K562 (cell line): ENCODE measurements at regions not wholly inside any gene's neighbourhood (a gene's known extent, or its start where the extent isn't known, plus 50 kb on each side); places are given as distances from the start of the nearest gene placed in this dataset.

Experiments
- ASH1L ChIP-seq: fragments of 450-650 bp; IDR thresholded peaks from 2 replicates; pipeline ENCODE4 v1.6.1; 2018; ENCODE audit warnings: borderline replicate concordance, mild to moderate bottlenecking, low read depth; ENCODE audit not compliant: partially characterized antibody
- ATF7 ChIP-seq: fragments of 450-650 bp; IDR thresholded peaks from 2 replicates; pipeline ENCODE4 v1.7.1; 2014; ENCODE audit warnings: mild to moderate bottlenecking, moderate library complexity
- BHLHE40 ChIP-seq: IDR thresholded peaks from 2 replicates; pipeline ENCODE4 v1.6.1; 2011; ENCODE audit warnings: low read length, improper control_type of control experiment
- BRD4 ChIP-seq: fragments of 200-600 bp; sonication (generic); IDR thresholded peaks from 2 replicates; pipeline ENCODE4 v1.6.1; 2017; ENCODE audit warnings: inconsistent platforms
- CBFA2T2 ChIP-seq: fragments of 450-650 bp; conservative IDR thresholded peaks from 2 replicates; pipeline ENCODE4 v1.6.1; 2017; ENCODE audit warnings: mild to moderate bottlenecking
- CHAMP1 ChIP-seq: fragments of 450-650 bp; IDR thresholded peaks from 2 replicates; pipeline ENCODE4 v1.6.1; 2016; ENCODE audit warnings: mild to moderate bottlenecking
- DACH1 ChIP-seq: fragments of 450-650 bp; IDR thresholded peaks from 2 replicates; pipeline ENCODE4 v1.6.1; 2018; ENCODE audit not compliant: partially characterized antibody
- ELF2 ChIP-seq: fragments of 250-450 bp; sonication (Bioruptor Pico); IDR thresholded peaks from 2 replicates; pipeline ENCODE4 v1.5.0; 2021; ENCODE audit warnings: mild to moderate bottlenecking
- FOXM1 ChIP-seq, 2 experiments: fragments of 450-650 bp in 1 of 2; sonication (generic) in 1 of 2; formaldehyde crosslinking in 1 of 2; IDR thresholded peaks; 2 replicates each; pipeline versions ENCODE4 v1.6.1 to v1.9.0; 2017 to 2022; ENCODE audit warnings: low read depth in 2 of 2, mild to moderate bottlenecking in 2 of 2, missing genetic modification reagents in 1 of 2, moderate library complexity in 1 of 2
- JUN ChIP-seq, 2 experiments: sonication (generic) in 1 of 2; formaldehyde crosslinking in 1 of 2; IDR thresholded peaks; 2 replicates each; pipeline versions ENCODE4 v1.6.1 to v1.8.0; 2012 to 2022; ENCODE audit warnings: borderline replicate concordance in 2 of 2, mild to moderate bottlenecking in 2 of 2, improper control_type of control experiment in 1 of 2, low read depth in 1 of 2, low read length in 1 of 2, missing genetic modification reagents in 1 of 2
- KDM2B ChIP-seq: fragments of 250-450 bp; sonication (Bioruptor Pico); IDR thresholded peaks from 2 replicates; pipeline ENCODE4 v1.8.0; 2021; ENCODE audit warnings: mild to moderate bottlenecking, moderate library complexity
- MEF2D ChIP-seq: conservative IDR thresholded peaks from 2 replicates; pipeline ENCODE4 v1.6.1; 2016; ENCODE audit warnings: low read depth, missing genetic modification characterization, missing compliant biosample characterization
- MTA2 ChIP-seq: fragments of 450-650 bp; IDR thresholded peaks from 2 replicates; pipeline ENCODE4 v1.6.1; 2016; ENCODE audit warnings: low read depth
- MTF1 ChIP-seq: fragments of 250-450 bp; sonication (Bioruptor Pico); IDR thresholded peaks from 2 replicates; pipeline ENCODE4 v1.9.0; 2021; ENCODE audit warnings: moderate library complexity, mild to moderate bottlenecking, inconsistent platforms, borderline replicate concordance
- MYNN ChIP-seq, 2 experiments: sonication (generic); formaldehyde crosslinking in 1 of 2; IDR thresholded peaks; 2 replicates each; pipeline versions ENCODE4 v1.5.0 to v1.6.1; 2016 to 2020; ENCODE audit warnings: antibody characterized with exemption in 1 of 2, missing genetic modification reagents in 1 of 2
- NR2C1 ChIP-seq, 2 experiments: fragments of 450-650 bp; IDR thresholded peaks; 2 replicates each; pipeline ENCODE4 v1.6.1; 2017; ENCODE audit warnings: mild to moderate bottlenecking in 2 of 2, antibody characterized with exemption in 1 of 2, inconsistent platforms in 1 of 2, missing compliant biosample characterization in 1 of 2, missing genetic modification characterization in 1 of 2
- RFX1 ChIP-seq: fragments of 450-650 bp; IDR thresholded peaks from 2 replicates; pipeline ENCODE4 v1.6.1; 2016; ENCODE audit warnings: mild to moderate bottlenecking, moderate library complexity
- SRSF7 ChIP-seq: fragments of 200-400 bp; formaldehyde crosslinking; optimal IDR thresholded peaks from 2 replicates; pipeline ENCODE3; 2017; ENCODE audit warnings: mild to moderate bottlenecking, low read depth, low read length
- TCF7 ChIP-seq: sonication (generic); IDR thresholded peaks from 2 replicates; pipeline ENCODE4 v1.6.1; 2016; ENCODE audit warnings: antibody characterized with exemption, borderline replicate concordance
- ZC3H8 ChIP-seq: fragments of 450-650 bp; IDR thresholded peaks from 2 replicates; pipeline ENCODE4 v1.6.1; 2017
- ZNF146 ChIP-seq: IDR thresholded peaks from one replicate; pipeline ENCODE4 v1.6.1; 2018; ENCODE audit warnings: missing compliant biosample characterization; ENCODE audit not compliant: unreplicated experiment
- ZNF324 ChIP-seq: fragments of 250-450 bp; sonication (Bioruptor Pico); IDR thresholded peaks from 2 replicates; pipeline ENCODE4 v1.4.0; 2020; ENCODE audit warnings: mild to moderate bottlenecking
- ZNF347 ChIP-seq: fragments of 450-650 bp; formaldehyde crosslinking; IDR thresholded peaks from 2 replicates; pipeline ENCODE4 v1.4.0; 2020; ENCODE audit warnings: low read depth, mild to moderate bottlenecking, moderate library complexity
- ZNF644 ChIP-seq: fragments of 200-800 bp; sonication (Bioruptor generic); IDR thresholded peaks from 2 replicates; pipeline ENCODE4 v1.6.1; 2016; ENCODE audit warnings: low read depth, missing genetic modification characterization, missing compliant biosample characterization
- ZNF655 ChIP-seq: fragments of 250-450 bp; sonication (Bioruptor Pico); IDR thresholded peaks from 2 replicates; pipeline ENCODE4 v1.5.0; 2021
- ZNF699 ChIP-seq: fragments of 250-450 bp; sonication (Bioruptor Pico); IDR thresholded peaks from 2 replicates; pipeline ENCODE4 v1.8.0; 2021; ENCODE audit warnings: mild to moderate bottlenecking, moderate library complexity; ENCODE audit not compliant: insufficient replicate concordance
- ZNF766 ChIP-seq: fragments of 200-800 bp; sonication (Bioruptor generic); conservative IDR thresholded peaks from 2 replicates; pipeline ENCODE4 v1.6.1; 2016; ENCODE audit warnings: missing genetic modification characterization, missing compliant biosample characterization

- TF ChIP-seq ZNF347 (peak; percentile 69; the same call in 1 of the 2 replicates), MTA2 (peak; percentile 99), ZNF699 (CRISPR knock-in tag) (peak; percentile 57), BHLHE40 (peak; percentile 81), CHAMP1 (peak; percentile 100), DACH1 (peak; percentile 90), ZNF146 (CRISPR knock-in tag) (no peak), ZNF644 (peak; percentile 99), KDM2B (CRISPR knock-in tag) (peak; percentile 98), ZC3H8 (no peak), MYNN (IDR thresholded peaks at IDR 0.05) (peak; percentile 95), MYNN (CRISPR knock-in tag; IDR thresholded peaks at IDR 0.05) (no peak), MEF2D (tag) (peak; percentile 97), TCF7 (peak; percentile 93; the same call in 1 of the 2 replicates), ATF7 (peak; percentile 90), MTF1 (CRISPR knock-in tag) (peak; percentile 96), NR2C1 (IDR thresholded peaks at IDR 0.05) (peak; percentile 31; the same call in 1 of the 2 replicates), NR2C1 (tag; IDR thresholded peaks at IDR 0.05) (peak; percentile 95), RFX1 (no peak), JUN (IDR thresholded peaks at IDR 0.05; ENCODE audit: borderline replicate concordance, low read depth, low read length) (peak; percentile 5; the same call in 1 of the 2 replicates), JUN (CRISPR knock-in tag; IDR thresholded peaks at IDR 0.05; ENCODE audit: borderline replicate concordance) (no peak), BRD4 (no peak), ZNF655 (CRISPR knock-in tag) (no peak), CBFA2T2 (peak; percentile 100), ELF2 (CRISPR knock-in tag) (peak; percentile 76; the same call in 1 of the 2 replicates), SRSF7 (no peak), ZNF324 (CRISPR knock-in tag) (peak; percentile 77), FOXM1 (IDR thresholded peaks at IDR 0.05; ENCODE audit: low read depth) (peak; percentile 98), FOXM1 (CRISPR knock-in tag; IDR thresholded peaks at IDR 0.05; ENCODE audit: low read depth) (no peak), ZNF766 (peak; percentile 99), ASH1L (peak; percentile 35)
Measured at GRCh38 chr6:16031278-16031981, 97.5 kb upstream of the MYLIP start (continued).
